ENCODE measurements at regions not wholly inside any gene's neighbourhood (a gene's known extent, or its start where the extent isn't known, plus 50 kb on each side); places are given as distances from the start of the nearest gene placed in this dataset.

DNA sequence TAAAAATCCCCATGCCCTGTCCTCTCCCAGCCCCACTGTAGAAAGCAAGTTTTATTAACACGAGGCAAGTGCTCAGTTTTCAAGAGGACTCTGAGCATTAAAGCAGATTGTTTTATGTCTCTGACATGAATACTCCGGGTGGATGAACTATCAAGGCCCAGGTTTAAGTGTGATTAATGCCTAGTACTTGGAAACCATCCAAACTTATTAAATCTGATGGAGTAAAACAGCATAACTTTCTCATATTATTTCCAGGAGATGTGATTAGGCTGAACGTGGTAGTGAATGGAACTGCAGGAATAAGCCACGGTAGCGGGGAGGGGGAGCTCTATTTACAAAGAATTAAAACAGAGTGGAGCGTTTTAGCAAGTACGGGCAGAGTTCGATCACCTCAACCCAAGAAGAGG lies 144.2 kb upstream of the RNF32 start:
- TF ChIP-seq, protein P1, sequence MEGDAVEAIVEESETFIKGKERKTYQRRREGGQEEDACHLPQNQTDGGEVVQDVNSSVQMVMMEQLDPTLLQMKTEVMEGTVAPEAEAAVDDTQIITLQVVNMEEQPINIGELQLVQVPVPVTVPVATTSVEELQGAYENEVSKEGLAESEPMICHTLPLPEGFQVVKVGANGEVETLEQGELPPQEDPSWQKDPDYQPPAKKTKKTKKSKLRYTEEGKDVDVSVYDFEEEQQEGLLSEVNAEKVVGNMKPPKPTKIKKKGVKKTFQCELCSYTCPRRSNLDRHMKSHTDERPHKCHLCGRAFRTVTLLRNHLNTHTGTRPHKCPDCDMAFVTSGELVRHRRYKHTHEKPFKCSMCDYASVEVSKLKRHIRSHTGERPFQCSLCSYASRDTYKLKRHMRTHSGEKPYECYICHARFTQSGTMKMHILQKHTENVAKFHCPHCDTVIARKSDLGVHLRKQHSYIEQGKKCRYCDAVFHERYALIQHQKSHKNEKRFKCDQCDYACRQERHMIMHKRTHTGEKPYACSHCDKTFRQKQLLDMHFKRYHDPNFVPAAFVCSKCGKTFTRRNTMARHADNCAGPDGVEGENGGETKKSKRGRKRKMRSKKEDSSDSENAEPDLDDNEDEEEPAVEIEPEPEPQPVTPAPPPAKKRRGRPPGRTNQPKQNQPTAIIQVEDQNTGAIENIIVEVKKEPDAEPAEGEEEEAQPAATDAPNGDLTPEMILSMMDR (IDR thresholded peaks at IDR 0.05; ENCODE audit: insufficient read depth, low read depth, low read length), result no peak
- TF ChIP-seq EZH2 (IDR thresholded peaks at IDR 0.05; ENCODE audit: insufficient read depth, low read length), result no peak
